ENCODE measurements at regions not wholly inside any gene's neighbourhood (a gene's known extent, or its start where the extent isn't known, plus 50 kb on each side); places are given as distances from the start of the nearest gene placed in this dataset.

GRCh38 chr7:114126095-114126494 is 207.3 kb upstream of the PPP1R3A start:
- DNase-seq (ENCODE audit: low spot score), result no peak
- no peak for TF ChIP-seq CTCF (IDR thresholded peaks at IDR 0.05; ENCODE audit: extremely low read depth, missing control alignments)

GRCh38 chr7:114112806-114113205 is 194.0 kb upstream of the PPP1R3A start:
- no peak for DNase-seq (ENCODE audit: low spot score)
- TF ChIP-seq CTCF (IDR thresholded peaks at IDR 0.05; ENCODE audit: extremely low read depth, missing control alignments), result no peak

- DNase-seq (ENCODE audit: low spot score), result no peak
- TF ChIP-seq CTCF (IDR thresholded peaks at IDR 0.05; ENCODE audit: extremely low read depth, missing control alignments), result no peak
Observed at GRCh38 chr7:114110666-114111065, 191.9 kb upstream of the PPP1R3A start.

GRCh38 chr7:114109721-114110120 is 190.9 kb upstream of the PPP1R3A start:
- no peak for TF ChIP-seq CTCF (IDR thresholded peaks at IDR 0.05; ENCODE audit: extremely low read depth, missing control alignments)
- no peak for DNase-seq (ENCODE audit: low spot score)

- no peak for DNase-seq (ENCODE audit: low spot score)
- no peak for TF ChIP-seq CTCF (IDR thresholded peaks at IDR 0.05; ENCODE audit: extremely low read depth, missing control alignments)
Observed at GRCh38 chr7:114109304-114109703, 190.5 kb upstream of the PPP1R3A start.

- TF ChIP-seq CTCF (IDR thresholded peaks at IDR 0.05; ENCODE audit: extremely low read depth, missing control alignments), result no peak
- DNase-seq (ENCODE audit: low spot score), result no peak
Observed at GRCh38 chr7:114108510-114108909, 189.7 kb upstream of the PPP1R3A start.

- no peak for TF ChIP-seq CTCF (IDR thresholded peaks at IDR 0.05; ENCODE audit: extremely low read depth, missing control alignments)
- no peak for DNase-seq (ENCODE audit: low spot score)
Observed at GRCh38 chr7:114107522-114107921, 188.7 kb upstream of the PPP1R3A start.
